Gastroesophageal sphincter (tissue), 3 donors: ENCODE measurements at regions not wholly inside any gene's neighbourhood (a gene's known extent, or its start where the extent isn't known, plus 50 kb on each side); places are given as distances from the start of the nearest gene placed in this dataset.

Source experiments
- CTCF ChIP-seq, 4 experiments: fragments of 200-600 bp in 2 of 4; fragments of 450-650 bp in 2 of 4; sonication (generic) in 1 of 4; IDR thresholded peaks; one replicate each; pipeline ENCODE4 v1.5.1; 2017 to 2019; ENCODE audit warnings: antibody characterized with exemption in 4 of 4, mild to moderate bottlenecking in 2 of 4, moderate library complexity in 2 of 4
- POLR2A ChIP-seq, 2 donors: fragments of 450-650 bp; IDR thresholded peaks; one replicate each; pipeline ENCODE4 v1.6.1; 2017; ENCODE audit warnings: antibody characterized with exemption in 2 of 2, mild to moderate bottlenecking in 2 of 2, moderate library complexity in 1 of 2
- POLR2AphosphoS5 ChIP-seq: sonication (generic); formaldehyde crosslinking; IDR thresholded peaks from one replicate; pipeline ENCODE4 v1.6.1; 2017; ENCODE audit warnings: antibody characterized with exemption

- TF ChIP-seq CTCF (IDR thresholded peaks at IDR 0.05) (no peak), POLR2A (IDR thresholded peaks at IDR 0.05) (no peak), POLR2AphosphoS5 (no peak)
Measured at GRCh38 chr18:10135302-10135926, 221.6 kb downstream of the VAPA start.
